Hematopoietic multipotent progenitor cell treated with erythropoietin and hydrocortisone succinate and interleukin-3 and kit ligand, for 6 days (in vitro differentiated cells): ENCODE measurements at regions not wholly inside any gene's neighbourhood (a gene's known extent, or its start where the extent isn't known, plus 50 kb on each side); places are given as distances from the start of the nearest gene placed in this dataset.
"Not testable (repeated sequence)": the region's sequence is repeated elsewhere in the genome, so short reads cannot be mapped to it uniquely, and the experiment has no call there.

Experiments used
- DNase-seq: peaks from one replicate; pipeline ENCODE4 v3.0.0-alpha.2; 2015

GRCh38 chr1:4461726-4462290 is 192.6 kb upstream of the AJAP1 start:
- no peak for DNase-seq

DNA sequence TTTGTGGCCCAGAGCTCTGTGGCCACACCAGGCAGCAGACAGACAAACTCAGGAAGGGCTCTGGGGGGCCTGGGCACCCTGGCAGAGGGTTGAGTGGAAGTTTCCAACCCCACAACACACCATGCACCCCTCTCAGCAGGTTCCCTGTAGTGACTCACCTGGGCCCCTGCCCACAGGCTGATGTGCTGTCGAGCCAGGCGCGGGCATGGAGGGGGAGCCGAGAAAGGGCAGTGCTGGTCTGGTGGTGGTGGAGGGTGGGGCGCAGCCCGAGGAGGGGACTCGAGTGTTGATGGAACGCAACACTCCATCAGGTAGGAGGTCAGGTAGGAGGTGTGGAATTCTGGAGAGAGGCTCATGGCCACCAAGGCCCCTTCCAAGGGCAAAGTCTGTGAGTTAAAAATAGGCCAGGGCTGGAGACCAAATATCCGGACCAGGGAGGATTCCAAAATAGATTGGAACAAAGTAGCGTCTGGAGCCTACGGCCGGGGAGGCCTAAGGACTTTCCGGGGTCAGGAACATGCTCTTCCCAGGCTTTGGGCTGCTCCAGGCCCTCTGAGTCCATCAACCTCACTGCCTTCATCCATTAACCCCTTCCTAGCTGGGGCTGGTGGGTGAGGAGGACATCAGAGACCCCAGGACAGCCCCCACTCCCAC is 191.5 kb upstream of the AJAP1 start:
- no peak for DNase-seq

DNA sequence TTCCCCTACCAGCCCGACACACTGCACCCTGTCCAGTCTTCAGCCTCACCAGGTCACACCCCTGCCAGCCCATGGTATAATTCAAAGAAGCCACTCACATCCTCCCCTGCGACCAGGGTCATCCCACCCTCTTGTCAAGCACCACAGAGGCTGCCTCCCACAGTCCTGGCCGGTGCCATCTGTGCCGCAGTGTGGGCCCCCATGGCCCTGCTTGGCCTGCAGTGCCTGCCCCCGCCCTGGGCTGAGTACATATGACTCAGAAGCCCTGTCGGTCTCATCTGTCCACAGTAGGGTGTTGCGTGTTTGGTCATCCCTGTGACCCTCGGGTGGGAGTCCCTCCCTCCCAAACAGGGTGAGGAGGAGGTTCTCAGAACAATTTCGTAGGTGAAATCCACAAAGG is 190.8 kb upstream of the AJAP1 start:
- DNase-seq: no peak

DNA sequence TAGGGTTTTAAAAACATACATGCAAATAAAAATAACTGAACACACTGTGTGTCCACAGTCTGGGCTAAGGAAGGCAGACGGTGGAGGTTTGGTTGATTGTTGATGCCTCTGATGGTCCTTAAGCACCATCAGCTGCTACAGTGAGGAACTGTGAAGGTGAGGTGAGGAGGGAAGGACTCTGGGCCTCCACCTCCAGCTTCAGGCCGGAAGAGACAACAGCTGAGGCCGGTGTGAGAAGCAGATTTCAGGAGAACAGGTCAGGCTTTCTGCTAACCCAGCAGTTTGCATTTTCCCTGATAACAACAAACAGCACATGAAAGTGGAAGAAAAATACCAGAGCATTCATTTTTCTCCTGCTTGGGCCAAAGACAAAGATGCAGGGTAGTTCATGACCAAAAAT is 189.9 kb upstream of the AJAP1 start:
- DNase-seq: no peak

DNA sequence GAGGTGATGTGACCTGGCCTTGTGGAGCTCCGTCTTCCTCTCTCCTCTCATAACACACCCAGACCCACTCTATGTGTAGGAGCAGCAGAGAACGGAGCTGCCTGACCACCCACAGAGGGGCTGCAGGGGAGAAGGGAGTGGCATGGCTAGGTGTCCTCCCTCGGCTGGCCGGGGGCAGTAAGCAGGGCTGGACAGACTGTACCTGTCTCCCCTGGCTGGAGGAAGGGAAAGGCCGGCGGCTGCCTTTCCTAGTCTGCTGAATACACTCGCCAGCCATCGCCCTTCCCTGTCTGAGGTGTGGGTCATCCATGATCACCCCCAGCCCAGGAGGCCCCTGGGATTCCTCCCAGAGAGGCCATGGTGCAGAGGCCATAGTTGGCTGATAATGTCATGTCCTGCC is 187.2 kb upstream of the AJAP1 start:
- DNase-seq: no peak

DNA sequence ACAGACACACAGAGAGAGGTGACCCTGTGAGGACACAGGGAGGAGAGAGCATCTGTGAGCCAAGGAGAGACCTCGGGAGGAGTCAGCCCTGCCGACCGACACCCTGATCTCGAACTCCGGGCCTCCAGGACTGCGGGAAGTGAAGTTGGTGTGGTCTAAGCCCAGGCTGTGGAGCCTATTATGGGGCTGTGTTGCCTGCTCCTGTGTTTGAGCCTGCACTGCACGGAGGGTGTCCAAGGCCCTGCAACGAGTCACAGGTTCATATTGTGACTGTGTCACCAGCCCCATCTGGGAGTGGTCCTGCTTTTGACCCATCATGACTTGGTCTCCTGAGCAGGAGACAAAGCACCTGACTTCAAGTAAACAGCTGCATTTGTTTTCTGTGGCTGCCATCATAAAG is 186.0 kb upstream of the AJAP1 start:
- DNase-seq: no peak

GRCh38 chr1:4468804-4469514 is 185.4 kb upstream of the AJAP1 start:
- DNase-seq: no peak

DNA sequence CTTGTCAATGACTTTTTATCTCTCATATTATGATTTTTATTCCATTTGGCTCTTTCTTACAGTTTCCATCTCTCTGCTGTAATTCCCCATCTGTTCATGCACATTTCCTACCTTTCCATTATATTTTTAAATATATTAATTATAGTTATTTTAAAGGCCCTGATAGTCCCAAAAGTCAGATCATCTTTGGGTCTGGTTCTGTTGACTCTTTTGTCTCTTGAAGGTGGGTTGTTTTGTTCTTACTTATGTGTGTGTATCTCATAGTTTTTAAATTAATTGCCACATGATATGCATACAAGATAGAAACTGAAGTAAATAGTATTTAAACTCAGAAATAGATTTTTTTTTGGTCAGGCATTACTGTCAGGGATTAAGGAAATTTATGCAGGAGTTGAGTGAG is 178.0 kb upstream of the AJAP1 start:
- DNase-seq: no peak

GRCh38 chr1:4481451-4481850 is 173.0 kb upstream of the AJAP1 start:
- DNase-seq: no peak

- no peak for DNase-seq
Measured at GRCh38 chr1:4482526-4482925, 171.9 kb upstream of the AJAP1 start.

- no peak for DNase-seq
Measured at GRCh38 chr1:4483021-4483625, 171.3 kb upstream of the AJAP1 start.

- no peak for DNase-seq
Measured at GRCh38 chr1:4485398-4485797, 169.0 kb upstream of the AJAP1 start.

- DNase-seq: no peak
Measured at GRCh38 chr1:4485878-4486277, 168.5 kb upstream of the AJAP1 start.

DNA sequence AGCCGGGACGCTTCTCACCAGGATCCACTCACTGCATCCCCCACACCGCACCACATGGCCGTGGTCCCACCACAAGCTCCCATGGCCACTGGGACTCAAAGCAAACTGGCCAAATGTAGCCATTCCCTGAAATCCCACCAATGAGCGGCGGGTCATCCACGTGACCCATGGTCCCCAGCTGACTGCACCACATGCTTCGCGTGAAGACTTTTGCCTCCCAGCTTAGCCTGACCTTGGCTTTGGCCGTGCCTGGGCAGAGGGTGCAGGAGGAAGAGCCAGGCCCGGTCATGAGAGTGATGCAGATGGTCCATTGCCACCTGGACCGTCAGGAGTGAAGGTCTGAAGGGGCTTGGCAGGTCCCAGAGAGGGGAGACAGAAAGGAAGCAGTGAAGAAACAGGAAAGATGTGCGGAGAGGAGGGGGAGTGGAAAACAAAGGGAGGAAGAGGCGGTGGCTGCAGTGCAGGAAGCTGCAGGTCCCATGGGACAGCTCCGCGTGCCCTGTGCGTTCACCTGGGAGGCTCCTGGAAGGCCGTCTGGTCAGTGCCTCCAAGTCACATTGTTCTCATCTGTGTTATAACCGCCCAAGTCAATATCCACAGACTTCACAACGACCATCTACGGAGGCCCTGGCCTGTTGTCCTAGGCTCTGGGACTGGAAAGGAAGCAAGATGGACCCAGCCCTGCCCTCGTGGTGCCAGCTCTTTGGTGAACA is 167.8 kb upstream of the AJAP1 start:
- no peak for DNase-seq

GRCh38 chr1:4488018-4488417 is 166.4 kb upstream of the AJAP1 start:
- no peak for DNase-seq

GRCh38 chr1:4489486-4489885 is 164.9 kb upstream of the AJAP1 start:
- DNase-seq: no peak

GRCh38 chr1:4489992-4490391 is 164.4 kb upstream of the AJAP1 start:
- DNase-seq: not testable (repeated sequence)

- DNase-seq: no peak
Measured at GRCh38 chr1:4494027-4494426, 160.4 kb upstream of the AJAP1 start.

GRCh38 chr1:4494558-4494957 is 159.9 kb upstream of the AJAP1 start:
- DNase-seq: peak; percentile 22

GRCh38 chr1:4495809-4496208 is 158.6 kb upstream of the AJAP1 start:
- DNase-seq: no peak

DNA sequence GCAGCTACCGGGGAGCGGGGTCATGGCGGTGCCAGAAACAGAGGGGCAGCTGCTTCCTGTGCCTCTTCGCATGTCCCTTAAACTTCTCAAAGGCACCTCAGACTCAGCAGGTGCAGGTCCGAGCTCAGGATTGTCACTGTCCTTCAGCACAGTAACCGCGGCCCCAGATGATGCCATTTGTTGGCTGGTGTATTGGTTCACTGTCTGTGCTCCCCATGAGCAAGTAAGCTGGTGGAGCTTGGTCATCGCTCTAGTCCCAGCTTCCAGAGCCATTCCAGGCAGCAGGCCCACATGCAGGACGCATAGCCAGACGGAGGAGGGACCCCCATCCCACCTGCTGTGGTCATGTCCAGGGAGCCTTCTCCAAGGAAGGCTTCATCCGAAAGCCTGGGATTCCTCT is 154.0 kb upstream of the AJAP1 start:
- no peak for DNase-seq

GRCh38 chr1:4506591-4506990 is 147.8 kb upstream of the AJAP1 start:
- DNase-seq: no peak

DNA sequence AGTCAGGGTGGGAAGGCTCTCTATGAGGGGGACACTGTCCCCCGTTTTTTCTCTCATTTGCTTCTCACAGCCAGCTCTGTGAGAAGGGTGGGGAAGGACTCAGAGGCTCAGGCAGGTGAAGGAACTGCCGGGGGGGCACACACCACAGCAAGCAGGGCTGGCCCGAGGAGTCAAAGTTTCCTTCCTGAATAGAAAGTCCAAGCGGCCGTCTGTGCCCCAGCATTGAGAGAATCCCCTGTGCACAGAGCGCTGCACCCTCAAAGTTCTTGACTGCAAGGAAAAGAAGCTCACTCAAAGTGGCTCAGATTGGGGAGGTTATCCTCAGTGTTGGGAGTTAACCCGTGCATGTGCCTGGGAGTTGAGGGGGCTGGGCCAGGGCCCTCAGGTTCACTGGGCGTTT is 145.2 kb upstream of the AJAP1 start:
- no peak for DNase-seq

GRCh38 chr1:4510276-4510691 is 144.1 kb upstream of the AJAP1 start:
- no peak for DNase-seq
